GM12864 (cell line): ENCODE measurements at regions not wholly inside any gene's neighbourhood (a gene's known extent, or its start where the extent isn't known, plus 50 kb on each side); places are given as distances from the start of the nearest gene placed in this dataset.

Experiments
- DNase-seq: peaks from one replicate; pipeline ENCODE4 v3.0.0-alpha.2; 2011; ENCODE audit warnings: low read depth
- H3K4me3 ChIP-seq: 2 replicates; pipeline ENCODE4 v1.5.1; 2011; ENCODE audit warnings: mild to moderate bottlenecking, low read depth, low read length, control low read depth
- CTCF ChIP-seq: IDR thresholded peaks from 2 replicates; pipeline ENCODE4 v1.5.1; 2011; ENCODE audit warnings: low read depth, mild to moderate bottlenecking, moderate library complexity, low read length, control low read depth, inconsistent platforms; ENCODE audit errors: missing control alignments

DNA sequence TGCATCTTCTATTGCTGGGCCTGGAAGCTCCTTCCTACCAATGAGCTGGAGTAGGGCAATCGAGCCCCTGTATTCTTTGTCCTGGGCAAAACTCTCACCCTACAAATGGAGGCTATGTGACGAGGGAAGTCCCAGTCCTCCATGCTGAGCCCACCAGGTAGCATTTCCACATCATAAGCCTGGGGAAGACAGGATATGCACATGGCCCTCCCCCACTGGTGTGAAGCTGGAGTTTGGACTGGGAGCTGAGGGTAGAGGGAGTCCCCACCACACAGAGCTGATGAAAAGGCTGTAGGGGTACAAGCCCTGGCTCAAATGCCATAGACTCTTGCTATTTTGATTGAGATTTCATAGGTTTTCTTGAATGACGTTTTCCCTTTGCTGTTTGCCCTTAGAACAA, 99.5 kb upstream of the FOXC1 start:
- H3K4me3 ChIP-seq = no peak overlapping the region
- TF ChIP-seq CTCF = no peak
- DNase-seq = no peak

- DNase-seq = no peak
- no peak for TF ChIP-seq CTCF
- H3K4me3 ChIP-seq = no peak overlapping the region
These were observed 96.4 kb upstream of the FOXC1 start for GRCh38 chr6:1513215-1513780.

DNA sequence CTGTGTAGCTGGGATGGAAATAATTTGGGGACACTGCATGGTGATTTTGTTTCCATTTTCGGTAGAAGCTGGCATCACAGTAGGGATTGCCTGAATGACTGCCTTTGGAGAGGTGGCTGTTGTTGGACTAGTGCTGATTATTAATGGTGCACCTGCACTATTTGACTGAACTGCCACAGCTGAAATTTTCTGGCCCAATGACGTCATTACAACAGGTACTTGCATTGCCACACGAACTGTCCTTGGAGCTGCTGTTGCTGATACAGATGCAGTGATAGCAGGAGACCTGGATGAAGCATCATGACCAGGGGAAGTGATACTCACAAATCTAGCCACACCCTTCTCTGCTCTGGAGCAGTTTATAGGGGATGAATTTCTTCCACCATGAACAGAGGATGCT, 95.6 kb upstream of the FOXC1 start:
- TF ChIP-seq CTCF = no peak
- H3K4me3 ChIP-seq = no peak overlapping the region
- DNase-seq = no peak

DNA sequence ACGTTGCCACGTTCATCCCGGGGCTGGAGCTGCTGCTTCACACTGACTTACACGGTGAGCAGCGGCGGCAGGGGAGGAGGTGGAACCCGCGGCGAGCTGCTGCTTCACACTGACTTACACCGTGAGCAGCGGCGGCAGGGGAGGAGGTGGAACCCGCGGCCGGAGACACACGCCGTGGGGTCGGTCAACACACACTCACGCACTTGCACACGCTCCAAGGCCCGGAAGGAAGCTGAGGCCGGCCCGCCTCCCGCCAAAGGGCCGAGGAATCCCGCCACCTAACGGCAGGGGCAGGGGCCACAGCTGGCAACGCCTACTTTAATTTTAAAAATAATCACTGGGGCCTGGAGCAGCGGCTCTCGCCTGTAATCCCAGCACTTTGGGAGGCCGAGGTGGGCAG, 94.4 kb upstream of the FOXC1 start:
- TF ChIP-seq CTCF = no peak
- no peak overlapping the region for H3K4me3 ChIP-seq
- DNase-seq = no peak

DNA sequence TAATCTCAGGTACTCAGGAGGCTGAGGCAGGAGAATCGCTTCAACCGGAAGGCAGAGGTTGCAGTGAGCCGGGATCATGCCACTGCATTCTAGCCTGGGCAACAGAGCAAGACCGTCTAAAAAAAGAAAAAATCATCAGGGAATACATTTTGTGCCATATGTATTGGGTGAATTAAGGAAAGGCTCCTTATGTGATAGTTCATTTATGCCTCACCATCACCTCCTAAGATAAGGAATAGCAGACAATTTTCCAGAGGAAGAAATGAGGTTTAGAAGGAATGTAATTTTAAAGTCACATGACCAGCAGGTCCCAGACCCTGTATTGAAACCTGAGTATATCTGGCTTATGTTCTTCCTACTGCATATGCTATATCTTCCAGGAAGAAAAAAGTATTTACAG, 93.9 kb upstream of the FOXC1 start:
- no peak for DNase-seq
- no peak for TF ChIP-seq CTCF
- no peak overlapping the region for H3K4me3 ChIP-seq

DNA sequence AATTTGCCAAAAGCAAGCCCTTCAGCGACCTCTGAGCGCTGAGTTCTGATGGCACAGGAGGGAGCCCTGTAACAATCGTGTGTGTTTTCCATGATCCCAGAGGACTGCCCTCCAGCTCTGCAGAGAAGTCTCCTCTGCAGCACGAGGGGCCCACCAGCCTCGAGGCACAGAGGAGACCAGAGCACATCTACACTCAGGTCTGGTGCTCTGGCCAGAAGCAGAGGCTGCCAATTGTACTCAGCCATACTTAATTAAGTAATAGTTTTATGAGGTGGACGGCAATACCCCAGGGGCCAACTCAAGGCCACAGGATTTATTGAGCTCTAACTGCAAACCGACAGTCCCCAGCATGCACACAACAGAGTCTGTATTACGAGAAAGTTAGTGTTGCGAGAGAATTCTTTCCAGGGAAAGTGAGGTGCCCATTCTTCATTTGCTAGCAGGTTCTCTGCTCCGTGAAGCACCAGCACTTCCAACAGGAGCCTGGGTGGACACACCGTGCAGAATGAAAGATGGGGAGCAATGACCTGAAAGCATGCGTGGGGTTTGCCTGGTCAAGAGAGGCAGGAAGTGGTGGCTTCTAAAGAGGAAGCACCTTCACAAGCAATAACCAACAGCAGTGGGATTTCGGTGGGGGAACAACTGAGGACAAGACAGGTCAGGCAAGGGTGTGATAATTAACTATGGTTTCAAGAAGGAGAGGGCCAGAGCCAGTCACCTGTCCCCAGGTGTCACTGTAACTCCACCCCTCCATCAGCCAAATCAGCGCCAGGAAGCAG, 92.8 kb upstream of the FOXC1 start:
- no peak for DNase-seq
- no peak overlapping the region for H3K4me3 ChIP-seq
- TF ChIP-seq CTCF = no peak

DNA sequence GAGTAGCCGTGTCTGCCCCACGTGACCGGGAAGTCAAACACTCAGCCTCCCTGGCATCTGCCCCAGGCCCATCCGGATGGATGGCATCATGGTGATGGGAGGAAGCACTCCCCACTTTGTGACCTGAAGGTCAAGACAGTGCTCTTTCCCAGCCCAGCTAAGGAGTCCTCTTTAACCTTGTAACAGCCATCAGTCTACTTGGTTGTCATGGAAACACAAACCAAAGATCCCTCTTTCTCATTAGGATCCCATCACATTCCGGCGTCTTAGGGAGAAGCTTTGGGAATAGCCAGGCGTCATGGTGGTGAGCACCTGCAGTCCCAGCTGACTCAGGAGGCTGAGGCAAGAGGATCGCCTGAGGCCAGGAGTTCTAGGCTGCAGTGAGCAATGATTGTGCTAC, 90.9 kb upstream of the FOXC1 start:
- no peak for DNase-seq
- no peak overlapping the region for H3K4me3 ChIP-seq
- TF ChIP-seq CTCF = no peak
